AG10803 (cell line): ENCODE measurements at regions not wholly inside any gene's neighbourhood (a gene's known extent, or its start where the extent isn't known, plus 50 kb on each side); places are given as distances from the start of the nearest gene placed in this dataset.
"Not testable (repeated sequence)": the region's sequence is repeated elsewhere in the genome, so short reads cannot be mapped to it uniquely, and the experiment has no call there.

Source experiments
- DNase-seq: peaks from one replicate; pipeline ENCODE4 v3.0.0; 2010; ENCODE audit warnings: low read depth
- H3K4me3 ChIP-seq: 2 replicates; pipeline ENCODE4 v1.5.1; 2011; ENCODE audit warnings: mild to moderate bottlenecking, low read length, control low read depth
- CTCF ChIP-seq: conservative IDR thresholded peaks from 2 replicates; pipeline ENCODE4 v1.5.1; 2011; ENCODE audit warnings: mild to moderate bottlenecking, low read length, control low read depth, inconsistent platforms

- TF ChIP-seq CTCF, result no peak
- no peak overlapping the region for H3K4me3 ChIP-seq
- no peak for DNase-seq
Observed at GRCh38 chr17:71803656-71804284, 317.1 kb upstream of the SOX9 start.

GRCh38 chr17:71809537-71809936 lies 311.3 kb upstream of the SOX9 start:
- no peak overlapping the region for H3K4me3 ChIP-seq
- no peak for DNase-seq
- TF ChIP-seq CTCF, result no peak

- peak; percentile 58 for DNase-seq
- H3K4me3 ChIP-seq, result not testable (repeated sequence)
Observed at GRCh38 chr17:71813861-71814260, 307.0 kb upstream of the SOX9 start.

- TF ChIP-seq CTCF, result no peak
- DNase-seq, result no peak
- no peak overlapping the region for H3K4me3 ChIP-seq
Observed at GRCh38 chr17:71821511-71821910, 299.3 kb upstream of the SOX9 start.

GRCh38 chr17:71824671-71825070 lies 296.1 kb upstream of the SOX9 start:
- TF ChIP-seq CTCF, result no peak
- no peak overlapping the region for H3K4me3 ChIP-seq
- no peak for DNase-seq

- DNase-seq, result peak; percentile 43
- no peak overlapping the region for H3K4me3 ChIP-seq
- TF ChIP-seq CTCF, result no peak
Observed at GRCh38 chr17:71825687-71826086, 295.1 kb upstream of the SOX9 start.

- TF ChIP-seq CTCF, result no peak
- peak; percentile 83 for DNase-seq
- H3K4me3 ChIP-seq, result no peak overlapping the region
Observed at GRCh38 chr17:71828182-71828596, 292.6 kb upstream of the SOX9 start.

GRCh38 chr17:71830866-71831265 lies 290.0 kb upstream of the SOX9 start:
- no peak for DNase-seq
- no peak overlapping the region for H3K4me3 ChIP-seq
- no peak for TF ChIP-seq CTCF
